Caco-2 (cell line): ENCODE measurements at regions not wholly inside any gene's neighbourhood (a gene's known extent, or its start where the extent isn't known, plus 50 kb on each side); places are given as distances from the start of the nearest gene placed in this dataset.
"Not testable (repeated sequence)": the region's sequence is repeated elsewhere in the genome, so short reads cannot be mapped to it uniquely, and the experiment has no call there.

ENCODE experiments used
- BruUV-seq: library from RNA; stranded (reverse); fragments of 400-500 nt; replicated peaks from 2 replicates; lab custom pipeline; 2021; lab: Mats Ljungman, UMichigan
- CTCF ChIA-PET: fragments of 300-600 bp; sonication (Branson Sonifier 250); formaldehyde crosslinking; loops from one replicate; lab custom pipeline; 2022; ENCODE audit warnings: antibody characterized with exemption; lab: Charles Lee
- POLR2A ChIA-PET: fragments of 300-600 bp; sonication (Branson Sonifier 250); formaldehyde crosslinking; loops from one replicate; lab custom pipeline; 2022; ENCODE audit warnings: antibody characterized with exemption; lab: Charles Lee
- DNase-seq, 2 experiments: peaks; one replicate each; pipeline versions ENCODE4 v3.0.0 to v3.0.0-alpha.2; 2020 to 2022
- H3K27me3 ChIP-seq: replicated peaks from 2 replicates; pipeline ENCODE4 v1.6.0; 2011; ENCODE audit warnings: low read length; ENCODE audit not compliant: control insufficient read depth, insufficient read depth
- H3K36me3 ChIP-seq: 2 replicates; pipeline ENCODE4 v1.5.1; 2011; ENCODE audit warnings: low read length; ENCODE audit not compliant: control insufficient read depth, insufficient read depth
- H3K4me1 ChIP-seq: fragments of 250-450 bp; sonication (Bioruptor Pico); 2 replicates; pipeline ENCODE4 v1.5.1; 2020; ENCODE audit warnings: mild to moderate bottlenecking
- H3K4me3 ChIP-seq: 2 replicates; pipeline ENCODE4 v1.5.1; 2011; ENCODE audit warnings: low read depth, mild to moderate bottlenecking, control low read depth, low read length
- H3K9me3 ChIP-seq: fragments of 250-450 bp; sonication (Bioruptor Pico); 2 replicates; pipeline ENCODE4 v1.5.1; 2020; ENCODE audit warnings: mild to moderate bottlenecking, moderate library complexity
- H3K27ac Mint-ChIP-seq: one replicate; pipeline ENCODE4 v1.8.0; 2022; ENCODE audit warnings: mixed read lengths; ENCODE audit not compliant: unreplicated experiment
- H3K27me3 Mint-ChIP-seq: one replicate; pipeline ENCODE4 v1.8.0; 2022; ENCODE audit warnings: mixed read lengths; ENCODE audit not compliant: insufficient read depth, unreplicated experiment
- H3K36me3 Mint-ChIP-seq: one replicate; pipeline ENCODE4 v1.8.0; 2022; ENCODE audit warnings: mild to moderate bottlenecking, mixed read lengths; ENCODE audit not compliant: insufficient read depth, unreplicated experiment
- H3K4me1 Mint-ChIP-seq: one replicate; pipeline ENCODE4 v1.8.0; 2022; ENCODE audit warnings: low read depth, mixed read lengths; ENCODE audit not compliant: unreplicated experiment
- H3K4me3 Mint-ChIP-seq: one replicate; pipeline ENCODE4 v1.8.0; 2022; ENCODE audit warnings: mild to moderate bottlenecking, moderate library complexity, mixed read lengths; ENCODE audit not compliant: unreplicated experiment
- H3K9me3 Mint-ChIP-seq: one replicate; pipeline ENCODE4 v1.8.0; 2022; ENCODE audit warnings: mixed read lengths; ENCODE audit not compliant: unreplicated experiment
- intact Hi-C: fragments of 100-400 bp; cut with micrococcal nuclease; formaldehyde crosslinking; loops from one replicate; pipeline ENCODE4 v1.10.0; 2022; ENCODE audit not compliant: unreplicated experiment
- TF ChIP-seq, protein P1 (sequence below), 2 experiments: fragments of 200-600 bp in 1 of 2; IDR thresholded peaks; 1 replicate in 1 of 2; 2 replicates in 1 of 2; pipeline versions ENCODE4 v1.5.1 to v1.8.0; 2011 to 2022; ENCODE audit warnings: antibody characterized with exemption in 1 of 2, control low read depth in 1 of 2, inconsistent platforms in 1 of 2, low read depth in 1 of 2, low read length in 1 of 2, mild to moderate bottlenecking in 1 of 2, moderate library complexity in 1 of 2; ENCODE audit not compliant: insufficient read depth in 1 of 2, severe bottlenecking in 1 of 2, unreplicated experiment in 1 of 2

DNA sequence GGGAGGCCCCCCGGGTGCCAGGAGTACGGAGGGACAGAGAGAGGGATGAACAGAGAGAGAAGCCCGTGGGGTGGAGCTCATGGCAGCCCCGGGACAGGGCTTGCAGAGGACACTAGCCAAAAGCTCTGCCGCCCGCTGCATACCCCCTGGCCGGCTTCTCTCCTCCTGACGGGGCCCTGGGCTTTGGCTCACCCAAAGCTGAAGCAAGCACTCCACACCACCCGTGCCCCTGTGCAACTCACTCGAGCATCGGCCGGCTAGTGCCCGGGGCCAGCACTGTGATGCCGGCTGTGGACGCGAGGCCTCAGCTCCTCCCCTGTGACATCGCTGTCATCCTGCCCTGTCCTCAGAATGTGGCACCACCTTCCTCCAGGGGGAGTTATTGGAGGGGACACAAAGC, 429.6 kb downstream of the BRD1 start:
- Mint-ChIP-seq H3K27ac (no peak overlapping the region), H3K9me3 (peaks cover 7% of the 10 kb centered on the region), H3K27me3 (peaks cover 11% of the 10 kb centered on the region), H3K4me3 (no peak overlapping the region), H3K36me3 (no peaks in the 10 kb centered on the region), H3K4me1 (no peaks in the 10 kb centered on the region)
- ChIA-PET CTCF (no interaction called here), POLR2A (no interaction called here)
- H3K4me3 ChIP-seq = no peak overlapping the region
- no peaks in the 10 kb centered on the region for H3K9me3 ChIP-seq
- TF ChIP-seq, protein P1, sequence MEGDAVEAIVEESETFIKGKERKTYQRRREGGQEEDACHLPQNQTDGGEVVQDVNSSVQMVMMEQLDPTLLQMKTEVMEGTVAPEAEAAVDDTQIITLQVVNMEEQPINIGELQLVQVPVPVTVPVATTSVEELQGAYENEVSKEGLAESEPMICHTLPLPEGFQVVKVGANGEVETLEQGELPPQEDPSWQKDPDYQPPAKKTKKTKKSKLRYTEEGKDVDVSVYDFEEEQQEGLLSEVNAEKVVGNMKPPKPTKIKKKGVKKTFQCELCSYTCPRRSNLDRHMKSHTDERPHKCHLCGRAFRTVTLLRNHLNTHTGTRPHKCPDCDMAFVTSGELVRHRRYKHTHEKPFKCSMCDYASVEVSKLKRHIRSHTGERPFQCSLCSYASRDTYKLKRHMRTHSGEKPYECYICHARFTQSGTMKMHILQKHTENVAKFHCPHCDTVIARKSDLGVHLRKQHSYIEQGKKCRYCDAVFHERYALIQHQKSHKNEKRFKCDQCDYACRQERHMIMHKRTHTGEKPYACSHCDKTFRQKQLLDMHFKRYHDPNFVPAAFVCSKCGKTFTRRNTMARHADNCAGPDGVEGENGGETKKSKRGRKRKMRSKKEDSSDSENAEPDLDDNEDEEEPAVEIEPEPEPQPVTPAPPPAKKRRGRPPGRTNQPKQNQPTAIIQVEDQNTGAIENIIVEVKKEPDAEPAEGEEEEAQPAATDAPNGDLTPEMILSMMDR (IDR thresholded peaks at IDR 0.05; ENCODE audit: insufficient read depth in 1 of 2, low read depth in 1 of 2, low read length in 1 of 2, severe bottlenecking in 1 of 2, unreplicated experiment in 1 of 2) = no peak
- no peak for DNase-seq
- no peaks in the 10 kb centered on the region for H3K36me3 ChIP-seq
- no peaks in the 10 kb centered on the region for H3K4me1 ChIP-seq
- intact Hi-C loops = no loop called here
- H3K27me3 ChIP-seq = no peaks in the 10 kb centered on the region
- BruUV-seq = no TSS peak

DNA sequence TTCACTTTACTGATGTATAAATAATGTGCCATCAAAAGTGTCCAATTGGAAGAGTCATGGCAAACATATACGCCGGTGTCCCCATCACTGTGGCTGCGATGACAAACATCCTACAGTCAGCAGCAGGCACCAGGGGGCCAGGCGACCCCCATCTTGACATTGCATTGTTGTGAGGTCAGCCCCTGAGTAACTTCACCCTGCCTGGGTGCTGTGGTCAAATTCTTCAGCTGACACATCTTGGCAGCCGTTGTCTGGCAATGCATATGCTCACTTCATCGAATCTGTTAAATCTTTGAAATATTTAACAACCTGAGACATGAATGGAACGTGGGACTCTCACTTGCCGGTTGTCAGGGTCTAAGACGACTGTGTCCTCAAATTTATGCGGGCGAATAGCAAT, 430.9 kb downstream of the BRD1 start:
- intact Hi-C loops = no loop called here
- H3K27me3 Mint-ChIP-seq = peaks cover 11% of the 10 kb centered on the region

GRCh38 chr22:49395617-49396016, 432.1 kb downstream of the BRD1 start:
- no peak overlapping the region for H3K27ac Mint-ChIP-seq
- H3K9me3 Mint-ChIP-seq = peaks cover 10% of the 10 kb centered on the region
- no peaks in the 10 kb centered on the region for H3K36me3 Mint-ChIP-seq
- POLR2A ChIA-PET = no interaction called here
- no peaks in the 10 kb centered on the region for H3K36me3 ChIP-seq
- no peaks in the 10 kb centered on the region for H3K4me1 Mint-ChIP-seq
- no peak overlapping the region for H3K4me3 ChIP-seq
- intact Hi-C loops = no loop called here
- no TSS peak for BruUV-seq
- TF ChIP-seq, protein P1 (IDR thresholded peaks at IDR 0.05; ENCODE audit: insufficient read depth in 1 of 2, low read depth in 1 of 2, low read length in 1 of 2, severe bottlenecking in 1 of 2, unreplicated experiment in 1 of 2) = no peak
- CTCF ChIA-PET = no interaction called here
- no peaks in the 10 kb centered on the region for H3K4me1 ChIP-seq
- DNase-seq = no peak
- no peak overlapping the region for H3K4me3 Mint-ChIP-seq
- H3K9me3 ChIP-seq = no peaks in the 10 kb centered on the region
- peaks cover 11% of the 10 kb centered on the region for H3K27me3 Mint-ChIP-seq
- H3K27me3 ChIP-seq = no peaks in the 10 kb centered on the region

More for the DNA sequence above, 430.9 kb downstream of the BRD1 start:
- TF ChIP-seq, protein P1 (IDR thresholded peaks at IDR 0.05; ENCODE audit: insufficient read depth in 1 of 2, low read depth in 1 of 2, low read length in 1 of 2, severe bottlenecking in 1 of 2, unreplicated experiment in 1 of 2) = no peak
- H3K4me3 ChIP-seq = no peak overlapping the region
- Mint-ChIP-seq H3K4me3 (no peak overlapping the region), H3K4me1 (no peaks in the 10 kb centered on the region), H3K9me3 (peaks cover 7% of the 10 kb centered on the region), H3K27ac (no peak overlapping the region), H3K36me3 (no peaks in the 10 kb centered on the region)
- no peaks in the 10 kb centered on the region for H3K9me3 ChIP-seq
- H3K4me1 ChIP-seq = no peaks in the 10 kb centered on the region
- BruUV-seq = no TSS peak
- DNase-seq = no peak
- ChIA-PET POLR2A (no interaction called here), CTCF (no interaction called here)
- H3K27me3 ChIP-seq = no peaks in the 10 kb centered on the region
- H3K36me3 ChIP-seq = no peaks in the 10 kb centered on the region

DNA sequence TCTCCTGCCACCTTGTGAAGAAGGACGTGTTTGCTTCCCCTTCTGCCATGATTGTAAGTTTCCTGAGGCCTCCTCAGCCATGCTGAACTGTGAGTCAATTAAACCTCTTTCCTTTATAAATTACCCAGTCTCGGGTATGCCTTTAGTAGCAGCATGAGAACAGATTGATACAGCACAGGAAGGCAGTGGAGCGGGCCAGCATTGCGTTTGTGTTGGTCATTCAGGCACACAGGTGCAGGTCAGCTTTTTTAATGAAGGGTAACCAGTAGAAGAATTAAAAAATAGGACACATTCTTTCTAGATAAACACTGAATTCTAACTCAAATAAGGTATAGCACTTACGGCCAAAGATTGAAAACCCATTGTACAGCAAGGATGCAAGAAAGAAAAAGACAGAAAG, 432.6 kb downstream of the BRD1 start:
- H3K4me3 ChIP-seq, DNase-seq, H3K4me1 ChIP-seq, POLR2A ChIA-PET, H3K36me3 ChIP-seq, H3K36me3 Mint-ChIP-seq, H3K4me3 Mint-ChIP-seq, H3K27me3 ChIP-seq, BruUV-seq, H3K9me3 ChIP-seq, intact Hi-C loops, CTCF ChIA-PET, H3K4me1 Mint-ChIP-seq, H3K27ac Mint-ChIP-seq: not testable (repeated sequence)
- H3K27me3 Mint-ChIP-seq = peaks cover 15% of the 10 kb centered on the region
- H3K9me3 Mint-ChIP-seq = peaks cover 16% of the 10 kb centered on the region
